ENCODE measurements at regions not wholly inside any gene's neighbourhood (a gene's known extent, or its start where the extent isn't known, plus 50 kb on each side); places are given as distances from the start of the nearest gene placed in this dataset.
A peak's percentile ranks its signal among the peaks of the same experiment; 100 is the strongest.

- no peak for DNase-seq (ENCODE audit: low read depth)
- no peak for TF ChIP-seq CTCF (conservative IDR thresholded peaks at IDR 0.05; ENCODE audit: low read depth, low read length)
- H3K4me3 ChIP-seq (ENCODE audit: low read depth, low read length) = no peak overlapping the region
Observed at GRCh38 chr1:238499021-238499420, 608.3 kb upstream of the ZP4 start.

GRCh38 chr1:238492271-238492670 lies 601.5 kb upstream of the ZP4 start:
- no peak for DNase-seq (ENCODE audit: low read depth)

GRCh38 chr1:238491265-238491664 lies 600.5 kb upstream of the ZP4 start:
- H3K4me3 ChIP-seq (ENCODE audit: low read depth, low read length) = no peak overlapping the region
- TF ChIP-seq CTCF (conservative IDR thresholded peaks at IDR 0.05; ENCODE audit: low read depth, low read length) = no peak
- DNase-seq (ENCODE audit: low read depth) = no peak

More at GRCh38 chr1:238492271-238492670, 601.5 kb upstream of the ZP4 start:
- TF ChIP-seq CTCF (conservative IDR thresholded peaks at IDR 0.05; ENCODE audit: low read depth, low read length) = no peak
- no peak overlapping the region for H3K4me3 ChIP-seq (ENCODE audit: low read depth, low read length)

- TF ChIP-seq CTCF (conservative IDR thresholded peaks at IDR 0.05; ENCODE audit: low read depth, low read length) = no peak
- DNase-seq (ENCODE audit: low read depth) = no peak
Observed at GRCh38 chr1:238489006-238489405, 598.3 kb upstream of the ZP4 start.

GRCh38 chr1:238488401-238488800 lies 597.7 kb upstream of the ZP4 start:
- DNase-seq (ENCODE audit: low read depth) = no peak
- H3K4me3 ChIP-seq (ENCODE audit: low read depth, low read length) = no peak overlapping the region
- no peak for TF ChIP-seq CTCF (conservative IDR thresholded peaks at IDR 0.05; ENCODE audit: low read depth, low read length)

More at GRCh38 chr1:238489006-238489405, 598.3 kb upstream of the ZP4 start:
- H3K4me3 ChIP-seq (ENCODE audit: low read depth, low read length) = no peak overlapping the region

- no peak overlapping the region for H3K4me3 ChIP-seq (ENCODE audit: low read depth, low read length)
- no peak for DNase-seq (ENCODE audit: low read depth)
- no peak for TF ChIP-seq CTCF (conservative IDR thresholded peaks at IDR 0.05; ENCODE audit: low read depth, low read length)
Observed at GRCh38 chr1:238487931-238488330, 597.2 kb upstream of the ZP4 start.

- no peak for DNase-seq (ENCODE audit: low read depth)
- no peak for TF ChIP-seq CTCF (conservative IDR thresholded peaks at IDR 0.05; ENCODE audit: low read depth, low read length)
- H3K4me3 ChIP-seq (ENCODE audit: low read depth, low read length) = peak overlapping the region; percentile 71
Observed at GRCh38 chr1:238485912-238486209, 595.1 kb upstream of the ZP4 start.

All from epithelial cell of proximal tubule (primary cell).